ENCODE measurements at regions not wholly inside any gene's neighbourhood (a gene's known extent, or its start where the extent isn't known, plus 50 kb on each side); places are given as distances from the start of the nearest gene placed in this dataset.

DNA sequence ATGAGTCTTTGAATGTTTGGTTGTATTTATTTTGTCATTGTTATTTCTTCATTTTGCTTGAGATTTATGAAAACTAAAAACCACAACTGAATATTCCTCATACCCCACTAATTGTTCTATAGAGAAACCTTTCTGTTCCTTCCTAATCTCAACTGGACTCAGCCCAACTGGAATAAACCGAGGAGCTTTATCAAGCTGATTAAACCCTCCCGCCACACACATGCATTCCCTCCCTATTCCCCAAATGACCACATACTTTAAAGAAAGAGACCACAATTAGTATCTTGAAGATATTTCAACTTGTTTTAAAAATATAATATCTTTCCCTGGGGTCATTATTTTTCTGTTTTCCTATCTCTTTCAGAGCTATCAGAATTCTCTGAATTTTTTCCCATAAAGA lies 107.5 kb downstream of the OSR1 start:
- no peaks in the 10 kb centered on the region for H3K4me1 ChIP-seq (ENCODE audit: insufficient read depth, low read length, poor library complexity, severe bottlenecking)
- no peaks in the 10 kb centered on the region for H3K9me2 ChIP-seq (replicated peaks; ENCODE audit: low read depth, low read length)
- H3K27me3 ChIP-seq (ENCODE audit: insufficient read depth, low read length, poor library complexity, severe bottlenecking): no peaks in the 10 kb centered on the region
- H3K4me3 ChIP-seq (ENCODE audit: low read length, poor library complexity, severe bottlenecking): no peak overlapping the region
- TF ChIP-seq, protein P1, sequence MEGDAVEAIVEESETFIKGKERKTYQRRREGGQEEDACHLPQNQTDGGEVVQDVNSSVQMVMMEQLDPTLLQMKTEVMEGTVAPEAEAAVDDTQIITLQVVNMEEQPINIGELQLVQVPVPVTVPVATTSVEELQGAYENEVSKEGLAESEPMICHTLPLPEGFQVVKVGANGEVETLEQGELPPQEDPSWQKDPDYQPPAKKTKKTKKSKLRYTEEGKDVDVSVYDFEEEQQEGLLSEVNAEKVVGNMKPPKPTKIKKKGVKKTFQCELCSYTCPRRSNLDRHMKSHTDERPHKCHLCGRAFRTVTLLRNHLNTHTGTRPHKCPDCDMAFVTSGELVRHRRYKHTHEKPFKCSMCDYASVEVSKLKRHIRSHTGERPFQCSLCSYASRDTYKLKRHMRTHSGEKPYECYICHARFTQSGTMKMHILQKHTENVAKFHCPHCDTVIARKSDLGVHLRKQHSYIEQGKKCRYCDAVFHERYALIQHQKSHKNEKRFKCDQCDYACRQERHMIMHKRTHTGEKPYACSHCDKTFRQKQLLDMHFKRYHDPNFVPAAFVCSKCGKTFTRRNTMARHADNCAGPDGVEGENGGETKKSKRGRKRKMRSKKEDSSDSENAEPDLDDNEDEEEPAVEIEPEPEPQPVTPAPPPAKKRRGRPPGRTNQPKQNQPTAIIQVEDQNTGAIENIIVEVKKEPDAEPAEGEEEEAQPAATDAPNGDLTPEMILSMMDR (conservative IDR thresholded peaks at IDR 0.05; ENCODE audit: low read length): no peak
- TF ChIP-seq EZH2phosphoT487 (IDR thresholded peaks at IDR 0.05; ENCODE audit: borderline replicate concordance): no peak
- H2AFZ ChIP-seq (ENCODE audit: low read length): no peak overlapping the region
- H3K4me2 ChIP-seq (ENCODE audit: low read depth, low read length, poor library complexity, severe bottlenecking): no peak overlapping the region
- H4K20me1 ChIP-seq (ENCODE audit: insufficient read depth, low read length, poor library complexity, severe bottlenecking): no peaks in the 10 kb centered on the region
- no peak overlapping the region for H3K9ac ChIP-seq (ENCODE audit: low read depth, low read length, poor library complexity, severe bottlenecking)
- H3F3A ChIP-seq (ENCODE audit: low read depth): no peaks in the 10 kb centered on the region
- H3K9me3 ChIP-seq (ENCODE audit: insufficient read depth, low read depth, low read length): no peaks in the 10 kb centered on the region
- no peaks in the 10 kb centered on the region for H3K79me2 ChIP-seq (ENCODE audit: insufficient read depth, low read length)
- no peaks in the 10 kb centered on the region for H3K36me3 ChIP-seq (ENCODE audit: insufficient read depth, low read length)

GRCh38 chr2:19247186-19247585 lies 111.2 kb downstream of the OSR1 start:
- Histone ChIP-seq H3K4me2 (ENCODE audit: low read depth, low read length, poor library complexity, severe bottlenecking) (no peak overlapping the region), H3K36me3 (ENCODE audit: insufficient read depth, low read length) (no peaks in the 10 kb centered on the region), H3F3A (ENCODE audit: low read depth) (no peaks in the 10 kb centered on the region), H2AFZ (ENCODE audit: low read length) (no peak overlapping the region), H3K4me1 (ENCODE audit: insufficient read depth, low read length, poor library complexity, severe bottlenecking) (no peaks in the 10 kb centered on the region), H3K9me3 (ENCODE audit: insufficient read depth, low read depth, low read length) (no peaks in the 10 kb centered on the region), H3K9ac (ENCODE audit: low read depth, low read length, poor library complexity, severe bottlenecking) (no peak overlapping the region), H3K9me2 (replicated peaks; ENCODE audit: low read depth, low read length) (no peaks in the 10 kb centered on the region), H4K20me1 (ENCODE audit: insufficient read depth, low read length, poor library complexity, severe bottlenecking) (no peaks in the 10 kb centered on the region), H3K27me3 (ENCODE audit: insufficient read depth, low read length, poor library complexity, severe bottlenecking) (no peaks in the 10 kb centered on the region), H3K4me3 (ENCODE audit: low read length, poor library complexity, severe bottlenecking) (no peak overlapping the region), H3K79me2 (ENCODE audit: insufficient read depth, low read length) (no peaks in the 10 kb centered on the region)
- TF ChIP-seq EZH2phosphoT487 (IDR thresholded peaks at IDR 0.05; ENCODE audit: borderline replicate concordance): no peak
- TF ChIP-seq, protein P1 (conservative IDR thresholded peaks at IDR 0.05; ENCODE audit: low read length): no peak

GRCh38 chr2:19246496-19246895 lies 111.9 kb downstream of the OSR1 start:
- Histone ChIP-seq H3K79me2 (ENCODE audit: insufficient read depth, low read length) (no peaks in the 10 kb centered on the region), H3K27me3 (ENCODE audit: insufficient read depth, low read length, poor library complexity, severe bottlenecking) (no peaks in the 10 kb centered on the region), H3K36me3 (ENCODE audit: insufficient read depth, low read length) (no peaks in the 10 kb centered on the region), H3K4me3 (ENCODE audit: low read length, poor library complexity, severe bottlenecking) (no peak overlapping the region), H3K9me3 (ENCODE audit: insufficient read depth, low read depth, low read length) (no peaks in the 10 kb centered on the region), H3K4me2 (ENCODE audit: low read depth, low read length, poor library complexity, severe bottlenecking) (no peak overlapping the region), H3K9ac (ENCODE audit: low read depth, low read length, poor library complexity, severe bottlenecking) (no peak overlapping the region), H3K4me1 (ENCODE audit: insufficient read depth, low read length, poor library complexity, severe bottlenecking) (no peaks in the 10 kb centered on the region), H4K20me1 (ENCODE audit: insufficient read depth, low read length, poor library complexity, severe bottlenecking) (no peaks in the 10 kb centered on the region), H2AFZ (ENCODE audit: low read length) (no peak overlapping the region), H3F3A (ENCODE audit: low read depth) (no peaks in the 10 kb centered on the region), H3K9me2 (replicated peaks; ENCODE audit: low read depth, low read length) (no peaks in the 10 kb centered on the region)
- no peak for TF ChIP-seq EZH2phosphoT487 (IDR thresholded peaks at IDR 0.05; ENCODE audit: borderline replicate concordance)
- TF ChIP-seq, protein P1 (conservative IDR thresholded peaks at IDR 0.05; ENCODE audit: low read length): no peak

Measured in Loucy (cell line).